Esophagus muscularis mucosa (tissue), 4 donors: ENCODE measurements at regions not wholly inside any gene's neighbourhood (a gene's known extent, or its start where the extent isn't known, plus 50 kb on each side); places are given as distances from the start of the nearest gene placed in this dataset.

ENCODE experiments used
- DNase-seq: peaks from one replicate; pipeline ENCODE4 v3.0.0-alpha.2; 2017; ENCODE audit errors: extremely low spot score
- H3K27ac ChIP-seq, 4 donors: fragments of 200-600 bp; sonication (generic); replicated peaks in 1 of 4; 1 replicate in 3 of 4; 2 replicates in 1 of 4; pipeline ENCODE4 v1.5.1; 2016 to 2019; ENCODE audit warnings: mild to moderate bottlenecking in 1 of 4
- H3K27me3 ChIP-seq, 4 donors: fragments of 200-600 bp; sonication (generic); one replicate each; pipeline versions ENCODE4 v1.5.1 to v1.6.0; 2016 to 2019
- H3K36me3 ChIP-seq, 4 donors: fragments of 200-600 bp; sonication (generic); one replicate each; pipeline ENCODE4 v1.5.1; 2016 to 2019
- H3K4me1 ChIP-seq, 4 donors: fragments of 200-600 bp; sonication (generic); one replicate each; pipeline ENCODE4 v1.5.1; 2016 to 2019
- H3K4me3 ChIP-seq, 4 donors: fragments of 200-600 bp; sonication (generic); 1 replicate in 2 of 4; 2 replicates in 2 of 4; pipeline ENCODE4 v1.5.1; 2016 to 2019; ENCODE audit warnings: mild to moderate bottlenecking in 4 of 4, moderate library complexity in 1 of 4
- H3K9me3 ChIP-seq, 4 donors: fragments of 200-600 bp; sonication (generic); 1 replicate in 3 of 4; 2 replicates in 1 of 4; pipeline ENCODE4 v1.5.1; 2016 to 2019
- EP300 ChIP-seq: sonication (generic); formaldehyde crosslinking; IDR thresholded peaks from one replicate; pipeline ENCODE4 v1.6.1; 2017; ENCODE audit warnings: antibody characterized with exemption
- POLR2A ChIP-seq: fragments of 450-650 bp; IDR thresholded peaks from one replicate; pipeline ENCODE4 v1.6.1; 2017; ENCODE audit warnings: antibody characterized with exemption, moderate library complexity, mild to moderate bottlenecking, low read depth
- POLR2AphosphoS5 ChIP-seq, 2 donors: sonication (generic); formaldehyde crosslinking; IDR thresholded peaks; one replicate each; pipeline ENCODE4 v1.6.1; 2017; ENCODE audit warnings: antibody characterized with exemption in 2 of 2
- WGBS: methylation state at CpG from one replicate; pipeline ENCODE4 v1.1.5; 2018; 5-methylcytosine and 5-hydroxymethylcytosine counted together
- intact Hi-C: fragments of 100-400 bp; cut with DNase I; formaldehyde crosslinking; loops from one replicate; pipeline ENCODE4 v1.15.1; 2023
- TF ChIP-seq, protein P1 (sequence below), 3 experiments: fragments of 200-600 bp in 2 of 3; fragments of 450-650 bp in 1 of 3; sonication (generic) in 2 of 3; IDR thresholded peaks; one replicate each; pipeline ENCODE4 v1.5.1; 2017 to 2019; ENCODE audit warnings: antibody characterized with exemption in 3 of 3, mild to moderate bottlenecking in 2 of 3, moderate library complexity in 1 of 3

DNA sequence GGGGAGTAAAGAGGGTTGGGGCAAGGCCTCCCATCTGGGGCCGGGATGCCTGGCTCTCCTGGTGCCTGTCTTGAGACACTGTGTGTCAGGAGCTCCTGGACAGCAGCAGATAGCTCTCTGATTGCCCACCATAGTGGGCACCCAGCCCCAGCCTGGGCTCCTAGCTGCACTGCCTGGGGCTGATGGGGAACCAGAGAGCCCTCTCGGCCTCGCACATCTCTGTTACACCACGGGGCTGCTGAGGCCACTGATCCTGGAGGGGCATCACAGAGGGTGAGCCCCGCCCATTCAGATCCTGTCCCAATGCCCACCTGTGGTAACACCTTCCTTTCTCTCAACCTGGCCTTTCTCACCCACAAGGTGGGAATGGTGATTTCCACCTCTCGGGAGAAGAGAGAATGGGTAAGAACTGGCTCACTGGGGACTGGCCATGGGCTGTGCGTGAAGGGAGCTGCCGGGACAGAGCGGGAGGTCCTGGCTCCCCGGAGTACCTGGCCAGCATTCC is 135.9 kb downstream of the URI1 start:
- no peak for TF ChIP-seq POLR2A
- Histone ChIP-seq H3K4me3 (no peak overlapping the region), H3K27me3 (peaks cover 0 to 60% (median 0%) of the 10 kb centered on the region in 4 donors), H3K9me3 (no peaks in the 10 kb centered on the region), H3K36me3 (no peaks in the 10 kb centered on the region), H3K27ac (no peak overlapping the region), H3K4me1 (no peaks in the 10 kb centered on the region)
- WGBS: 87% methylated on average over 10 of the region's 10 CpGs
- intact Hi-C loops: no loop called here
- no peak for DNase-seq

DNA sequence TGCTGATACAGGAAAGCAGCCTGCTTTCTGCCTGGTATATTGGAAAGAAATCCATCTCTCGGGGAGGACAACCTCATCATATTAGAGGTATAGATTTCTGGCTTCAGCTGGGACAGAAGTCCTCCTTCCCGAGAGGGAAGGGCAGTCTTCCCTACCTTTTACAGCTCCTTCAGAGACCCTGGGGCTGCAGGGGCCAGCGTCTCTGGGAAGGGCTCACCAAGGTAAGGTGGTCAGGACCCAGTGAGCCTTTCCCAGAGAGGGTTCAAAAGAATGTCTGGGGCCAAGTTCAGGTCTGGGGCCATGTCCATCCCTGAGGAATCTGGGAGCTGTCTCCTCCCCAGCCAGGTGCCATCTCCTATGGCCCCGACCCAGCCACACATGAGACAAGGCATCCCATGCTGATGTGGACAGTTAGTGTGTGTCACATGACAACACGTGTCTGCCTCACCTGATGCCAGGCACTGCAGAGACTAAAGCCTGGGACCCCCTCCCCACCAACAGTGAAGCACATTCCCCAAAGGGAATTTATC is 136.4 kb downstream of the URI1 start:
- H3K27ac ChIP-seq: no peak overlapping the region
- TF ChIP-seq POLR2AphosphoS5 (IDR thresholded peaks at IDR 0.05): no peak
- no peak for TF ChIP-seq EP300
- TF ChIP-seq, protein P1, sequence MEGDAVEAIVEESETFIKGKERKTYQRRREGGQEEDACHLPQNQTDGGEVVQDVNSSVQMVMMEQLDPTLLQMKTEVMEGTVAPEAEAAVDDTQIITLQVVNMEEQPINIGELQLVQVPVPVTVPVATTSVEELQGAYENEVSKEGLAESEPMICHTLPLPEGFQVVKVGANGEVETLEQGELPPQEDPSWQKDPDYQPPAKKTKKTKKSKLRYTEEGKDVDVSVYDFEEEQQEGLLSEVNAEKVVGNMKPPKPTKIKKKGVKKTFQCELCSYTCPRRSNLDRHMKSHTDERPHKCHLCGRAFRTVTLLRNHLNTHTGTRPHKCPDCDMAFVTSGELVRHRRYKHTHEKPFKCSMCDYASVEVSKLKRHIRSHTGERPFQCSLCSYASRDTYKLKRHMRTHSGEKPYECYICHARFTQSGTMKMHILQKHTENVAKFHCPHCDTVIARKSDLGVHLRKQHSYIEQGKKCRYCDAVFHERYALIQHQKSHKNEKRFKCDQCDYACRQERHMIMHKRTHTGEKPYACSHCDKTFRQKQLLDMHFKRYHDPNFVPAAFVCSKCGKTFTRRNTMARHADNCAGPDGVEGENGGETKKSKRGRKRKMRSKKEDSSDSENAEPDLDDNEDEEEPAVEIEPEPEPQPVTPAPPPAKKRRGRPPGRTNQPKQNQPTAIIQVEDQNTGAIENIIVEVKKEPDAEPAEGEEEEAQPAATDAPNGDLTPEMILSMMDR (IDR thresholded peaks at IDR 0.05): no peak
- no peak for TF ChIP-seq POLR2A
- H3K9me3 ChIP-seq: no peaks in the 10 kb centered on the region
- no peaks in the 10 kb centered on the region for H3K4me1 ChIP-seq
- H3K4me3 ChIP-seq: no peak overlapping the region
- no peak for DNase-seq
- WGBS: 86% methylated on average over 5 of the region's 5 CpGs
- no peaks in the 10 kb centered on the region for H3K36me3 ChIP-seq
- intact Hi-C loops: no loop called here
- peaks cover 0 to 58% (median 0%) of the 10 kb centered on the region in 4 donors for H3K27me3 ChIP-seq

DNA sequence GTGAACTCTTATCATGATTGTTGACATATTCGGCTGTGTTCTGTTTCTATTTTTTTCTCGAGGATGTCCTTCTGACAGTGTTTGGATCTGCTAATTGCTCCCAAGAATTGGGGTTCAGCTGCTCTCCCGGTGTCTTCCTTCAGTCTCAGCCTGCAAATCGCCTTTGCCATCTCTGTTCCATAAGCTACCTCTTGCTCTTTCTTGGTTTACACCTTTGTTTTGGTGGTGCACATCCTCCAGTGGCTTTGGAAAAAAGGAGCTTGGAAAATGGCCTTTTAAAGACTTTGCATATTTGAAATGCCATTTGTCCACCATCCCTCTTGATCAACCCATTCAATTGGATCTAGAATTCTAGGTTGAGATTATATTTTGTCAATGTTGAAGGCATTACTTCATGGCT is 137.2 kb downstream of the URI1 start:
- TF ChIP-seq POLR2A (no peak), EP300 (no peak), POLR2AphosphoS5 (IDR thresholded peaks at IDR 0.05) (no peak)
- TF ChIP-seq, protein P1 (IDR thresholded peaks at IDR 0.05): no peak
- Histone ChIP-seq H3K9me3 (no peaks in the 10 kb centered on the region), H3K4me3 (no peak overlapping the region), H3K27ac (no peak overlapping the region), H3K27me3 (peaks cover 0 to 52% (median 0%) of the 10 kb centered on the region in 4 donors), H3K4me1 (no peaks in the 10 kb centered on the region), H3K36me3 (no peaks in the 10 kb centered on the region)
- intact Hi-C loops: no loop called here
- WGBS: 87% methylated on average over 4 of the region's 4 CpGs
- DNase-seq: no peak

DNA sequence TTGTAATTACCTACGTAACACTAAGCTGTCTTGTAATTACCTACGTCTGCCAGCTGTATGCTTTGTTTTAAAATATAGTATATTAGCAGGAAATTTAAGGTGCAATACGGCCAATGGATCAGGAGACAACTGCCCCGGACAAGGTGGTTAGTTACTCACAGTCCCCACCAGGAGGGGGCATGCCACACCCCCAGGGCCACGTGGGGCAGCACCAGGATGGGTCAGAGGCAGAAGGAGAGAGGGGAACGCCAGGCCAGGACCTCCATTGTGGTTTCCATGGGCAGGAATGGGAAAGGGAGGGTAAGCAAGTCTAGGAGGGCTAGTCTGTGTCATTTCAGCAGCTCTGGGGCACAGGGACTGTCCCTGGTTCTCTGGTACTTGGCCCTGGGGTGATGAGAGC is 140.1 kb downstream of the URI1 start:
- Histone ChIP-seq H3K9me3 (no peaks in the 10 kb centered on the region), H3K4me3 (no peak overlapping the region), H3K4me1 (no peaks in the 10 kb centered on the region), H3K27me3 (peaks cover 0 to 31% (median 0%) of the 10 kb centered on the region in 4 donors), H3K36me3 (no peaks in the 10 kb centered on the region), H3K27ac (no peak overlapping the region)
- no peak for DNase-seq
- TF ChIP-seq, protein P1 (IDR thresholded peaks at IDR 0.05): no peak
- TF ChIP-seq POLR2AphosphoS5 (IDR thresholded peaks at IDR 0.05) (no peak), POLR2A (no peak), EP300 (no peak)
- 83% methylated on average over 6 of the region's 6 CpGs for WGBS
- intact Hi-C loops: no loop called here

DNA sequence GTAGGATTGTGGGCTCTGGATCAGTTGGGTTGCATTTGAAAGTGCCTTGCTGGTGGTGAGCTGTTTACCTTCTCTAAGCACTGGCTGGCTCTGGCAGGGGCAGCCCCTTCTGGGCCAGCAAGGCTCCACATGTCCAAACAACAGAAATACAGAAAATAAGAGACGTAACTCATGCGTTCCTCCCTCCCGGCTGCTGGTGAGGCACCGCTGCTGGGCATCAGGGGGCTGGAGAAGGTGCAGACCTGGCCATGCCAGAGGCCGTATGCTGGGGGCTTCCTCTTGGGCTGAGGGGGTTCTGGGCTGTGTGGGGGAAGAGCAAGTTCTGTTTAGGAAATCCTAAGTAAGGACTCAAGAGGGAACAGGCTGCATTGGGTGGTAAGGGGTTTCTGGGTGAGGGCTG is 140.6 kb downstream of the URI1 start:
- no peak for DNase-seq
- H3K27ac ChIP-seq: no peak overlapping the region
- intact Hi-C loops: no loop called here
- no peak overlapping the region for H3K4me3 ChIP-seq
- TF ChIP-seq, protein P1 (IDR thresholded peaks at IDR 0.05): no peak
- TF ChIP-seq POLR2A (no peak), EP300 (no peak), POLR2AphosphoS5 (IDR thresholded peaks at IDR 0.05) (no peak)
- H3K9me3 ChIP-seq: no peaks in the 10 kb centered on the region
- H3K4me1 ChIP-seq: no peaks in the 10 kb centered on the region
- H3K36me3 ChIP-seq: no peaks in the 10 kb centered on the region
- peaks cover 0 to 27% (median 0%) of the 10 kb centered on the region in 4 donors for H3K27me3 ChIP-seq
- 93% methylated on average over 5 of the region's 5 CpGs for WGBS
